Cardiac septum (tissue), 1 donor: ENCODE measurements at regions not wholly inside any gene's neighbourhood (a gene's known extent, or its start where the extent isn't known, plus 50 kb on each side); places are given as distances from the start of the nearest gene placed in this dataset.
"Not testable (repeated sequence)": the region's sequence is repeated elsewhere in the genome, so short reads cannot be mapped to it uniquely, and the experiment has no call there.

Source experiments
- DNase-seq: peaks from one replicate; pipeline ENCODE4 v3.0.0-alpha.2; 2020; ENCODE audit warnings: low spot score
- intact Hi-C: fragments of 100-400 bp; cut with DNase I; formaldehyde crosslinking; loops from one replicate; pipeline ENCODE4 v1.14.0; 2022
- donor health status: DM: no; HTN: no; CAD: no.

DNA sequence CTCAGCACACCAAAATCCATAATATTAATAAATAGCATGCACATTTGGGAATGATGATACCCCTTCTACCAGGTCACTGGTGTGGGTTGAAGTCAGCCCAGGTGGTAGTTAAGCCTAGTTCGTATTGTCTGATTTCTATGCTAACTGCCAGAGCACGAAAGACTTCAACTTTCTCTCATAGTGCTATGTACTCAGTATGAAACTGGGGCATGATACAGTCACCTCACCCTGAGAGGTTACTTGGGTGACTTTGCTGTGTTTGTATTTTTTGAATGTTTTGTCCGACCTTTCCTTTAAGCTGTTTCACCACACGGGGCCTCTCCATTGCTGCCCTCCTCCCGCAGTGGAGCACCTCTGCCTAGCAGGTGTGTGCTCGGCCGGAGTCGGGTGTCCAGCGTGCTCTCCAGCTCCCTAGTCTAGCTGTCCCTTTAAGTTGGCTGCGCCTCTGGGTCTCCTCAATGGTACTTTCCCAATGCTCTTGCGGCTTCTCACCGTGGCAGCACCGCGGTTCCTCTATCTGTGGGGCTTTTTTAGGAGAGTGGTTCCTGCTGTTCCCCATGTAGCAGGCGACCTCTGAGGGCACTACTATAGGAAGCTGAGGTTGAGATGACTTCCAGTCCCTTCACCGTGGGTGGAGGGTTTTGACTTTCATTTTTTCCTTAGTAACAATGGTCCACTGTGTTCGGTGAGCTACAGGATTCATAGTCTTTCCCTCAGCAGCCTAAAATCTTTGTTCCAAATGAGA, 524.0 kb upstream of the PFKP start:
- no peak for DNase-seq
- intact Hi-C loops = no loop called here

DNA sequence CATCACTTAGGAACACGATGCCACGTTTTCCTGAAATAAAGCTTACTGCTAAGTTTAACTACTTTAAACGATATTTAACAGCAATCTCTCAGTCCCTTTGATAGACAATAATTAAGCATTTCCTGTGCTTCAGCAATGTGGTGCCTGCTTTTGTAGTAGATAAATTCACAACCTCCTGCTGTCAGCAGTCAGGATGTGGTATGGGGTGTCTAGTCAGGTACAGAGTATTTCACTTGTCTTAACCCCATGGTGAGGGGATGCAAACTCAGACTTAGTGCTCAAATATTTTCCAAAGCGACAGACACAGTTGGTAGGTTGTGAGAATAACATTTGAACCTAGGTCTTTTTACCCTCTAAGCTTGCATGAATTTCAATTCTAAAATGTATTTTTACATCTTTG, 526.2 kb upstream of the PFKP start:
- intact Hi-C loops = no loop called here

DNA sequence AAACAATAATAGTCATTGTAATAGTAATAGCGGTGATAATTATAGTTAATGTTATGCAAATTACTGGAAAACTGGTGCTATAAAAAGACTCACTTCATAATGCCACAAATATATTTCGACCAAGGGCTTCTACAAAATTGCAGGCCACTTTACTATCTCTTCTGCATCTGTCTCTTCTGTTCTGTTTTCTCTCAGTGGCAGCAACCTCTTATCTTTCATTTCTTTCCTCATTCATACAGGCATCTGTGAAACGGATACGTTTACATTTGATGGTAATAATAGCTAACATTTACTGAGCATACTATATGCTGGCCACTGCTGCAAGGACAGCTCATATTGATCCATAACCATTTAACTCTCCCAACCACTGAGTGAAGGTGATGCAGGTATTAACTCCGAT, 537.4 kb upstream of the PFKP start:
- intact Hi-C loops = no loop called here

More for the DNA sequence above, 526.2 kb upstream of the PFKP start:
- no peak for DNase-seq

DNA sequence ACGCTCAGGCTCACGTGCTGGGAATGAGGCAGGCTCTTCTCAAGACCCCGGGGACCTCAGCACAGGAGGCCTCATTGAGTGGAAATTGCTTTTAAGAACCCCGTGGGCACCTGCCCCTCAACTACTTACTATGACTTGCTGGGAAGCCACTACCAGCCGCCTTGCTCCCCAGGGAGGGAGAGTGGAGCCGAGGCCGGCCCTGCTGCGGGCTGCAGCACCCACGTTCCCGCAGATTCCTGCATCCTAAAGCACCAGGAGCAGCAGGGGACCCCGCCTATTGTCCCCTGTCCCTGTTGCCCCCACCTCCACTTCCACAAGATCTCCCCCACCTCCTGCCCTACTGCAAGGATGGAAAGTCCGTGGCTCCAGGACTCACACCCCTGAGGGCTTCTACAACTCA, 541.6 kb upstream of the PFKP start:
- no peak for DNase-seq
- intact Hi-C loops = no loop called here

More for the DNA sequence above, 537.4 kb upstream of the PFKP start:
- no peak for DNase-seq

DNA sequence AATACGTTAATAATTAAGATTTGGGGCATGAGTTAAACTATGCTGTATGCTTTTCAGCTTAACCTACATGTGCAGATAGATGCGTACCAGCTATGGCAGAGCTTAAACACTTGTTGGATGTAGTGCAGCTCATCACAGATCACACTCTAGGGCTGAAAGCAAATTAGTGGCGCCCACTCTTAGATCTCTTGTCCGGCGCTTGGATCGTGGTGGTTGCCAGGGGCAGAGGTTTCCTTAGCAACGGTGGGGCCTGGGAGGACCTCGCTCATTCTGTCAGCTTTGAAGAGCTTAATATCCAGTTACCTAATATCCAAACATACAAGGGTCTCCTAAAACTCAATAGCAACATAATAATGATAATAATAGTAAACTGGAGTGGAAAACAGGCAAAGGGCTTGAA, 548.2 kb upstream of the PFKP start:
- DNase-seq = no peak
- intact Hi-C loops = no loop called here

DNA sequence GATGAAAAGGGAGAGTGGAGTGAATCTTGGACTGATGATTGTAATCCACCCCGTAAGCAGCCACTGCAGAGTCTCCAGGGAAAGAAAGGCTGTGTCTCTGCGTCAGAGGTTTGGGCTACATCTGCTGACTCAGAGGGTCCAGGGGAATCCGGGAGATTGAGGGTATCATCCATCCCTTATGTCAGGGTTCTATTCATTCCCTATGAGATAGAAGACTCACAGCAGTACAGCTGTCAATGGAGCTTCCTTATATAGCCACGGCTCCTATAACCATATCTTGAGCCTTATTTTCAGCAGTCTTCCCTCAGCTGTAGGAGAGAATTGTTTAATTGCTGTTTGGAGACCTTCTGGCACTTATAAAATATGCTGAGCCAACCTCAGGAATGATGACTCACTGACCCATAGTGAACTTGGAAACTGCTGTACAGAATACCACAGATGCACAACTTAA, 558.2 kb upstream of the PFKP start:
- intact Hi-C loops = no loop called here
- no peak for DNase-seq

DNA sequence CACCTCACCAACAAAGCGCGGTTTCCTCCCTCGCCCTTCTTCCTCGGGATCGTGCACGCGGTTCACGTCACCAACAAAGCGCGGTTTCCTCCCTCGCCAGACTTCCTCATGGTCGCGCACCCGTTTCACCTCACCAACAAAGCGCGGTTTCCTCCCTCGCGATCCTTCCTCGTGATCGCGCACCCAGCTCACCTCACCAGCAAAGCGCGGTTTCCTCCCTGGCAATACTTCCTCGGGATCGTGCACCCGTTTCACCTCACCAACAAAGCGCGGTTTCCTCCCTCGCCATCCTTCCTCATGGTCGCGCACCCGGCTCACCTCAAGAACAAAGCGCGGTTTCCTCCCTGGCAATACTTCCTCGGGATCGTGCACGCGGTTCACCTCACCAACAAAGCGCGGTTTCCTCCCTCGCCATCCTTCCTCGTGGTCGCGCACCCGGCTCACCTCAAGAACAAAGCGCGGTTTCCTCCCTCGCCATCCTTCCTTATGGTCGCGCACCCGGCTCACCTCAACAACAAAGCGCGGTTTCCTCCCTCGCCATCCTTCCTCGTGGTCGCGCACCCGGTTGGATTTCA, 565.9 kb upstream of the PFKP start:
- intact Hi-C loops, DNase-seq: not testable (repeated sequence)

DNA sequence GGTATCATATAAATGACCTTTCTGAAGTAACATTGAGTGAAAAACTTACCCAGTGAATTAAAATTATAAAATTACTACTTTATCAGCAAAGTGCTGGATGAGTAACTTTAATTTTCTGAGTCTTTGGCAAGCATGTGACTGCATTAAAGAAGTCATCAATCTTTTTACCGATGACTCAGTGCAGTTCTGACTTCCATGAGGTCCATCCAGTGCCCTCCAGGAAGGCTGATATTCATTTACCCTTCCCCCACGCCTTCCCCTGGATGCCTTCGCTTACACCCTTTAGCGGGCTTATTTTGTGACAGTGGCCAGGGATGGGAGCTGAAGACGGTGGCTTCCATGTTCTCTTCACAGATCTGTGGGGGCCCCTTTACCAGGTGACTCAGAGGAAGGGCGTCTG, 572.9 kb upstream of the PFKP start:
- intact Hi-C loops = no loop called here
- no peak for DNase-seq

DNA sequence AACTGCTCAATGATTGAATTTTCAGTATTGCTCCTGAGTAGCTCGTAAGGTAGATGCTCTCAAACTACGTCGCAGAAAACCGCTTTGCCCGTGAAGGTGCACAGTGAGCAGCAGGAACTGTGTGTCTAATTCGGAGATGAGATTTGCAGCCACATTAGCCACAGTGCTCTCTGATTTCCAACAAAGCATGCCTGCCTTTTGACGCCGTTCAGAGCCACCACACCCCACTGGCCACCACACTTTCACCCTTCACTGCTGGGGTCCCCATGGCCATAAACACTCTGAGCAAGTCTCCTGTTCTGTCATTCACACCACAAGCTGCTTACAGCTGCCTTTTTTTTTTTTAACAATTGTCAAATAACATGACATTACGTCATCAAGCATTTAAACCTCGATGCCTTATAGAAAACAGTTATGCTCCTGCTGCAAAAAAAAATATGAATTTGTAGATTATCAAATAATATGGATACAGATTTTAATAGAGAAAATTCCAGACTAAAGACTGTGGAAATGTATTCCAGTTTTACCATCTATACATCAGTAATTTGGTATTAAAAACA, 578.8 kb upstream of the PFKP start:
- intact Hi-C loops = no loop called here
- DNase-seq = no peak

DNA sequence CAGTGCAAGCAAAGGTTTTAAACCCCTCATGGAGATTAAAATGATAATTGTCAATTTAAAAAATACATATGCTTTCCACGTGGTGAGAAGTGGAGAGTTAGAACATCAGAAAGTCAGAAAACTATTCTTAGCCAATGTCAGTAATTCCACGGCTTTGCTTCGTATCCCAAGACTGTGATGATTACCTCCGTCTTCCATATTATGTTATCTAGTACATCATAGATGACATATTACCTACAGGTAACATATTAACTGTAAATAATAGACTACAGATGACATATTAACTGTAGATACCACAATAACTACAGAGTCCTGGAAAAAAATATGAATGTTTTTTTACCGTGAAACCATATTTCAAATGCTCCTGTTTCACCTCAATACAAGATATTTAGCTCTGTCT, 579.4 kb upstream of the PFKP start:
- intact Hi-C loops = no loop called here
- no peak for DNase-seq

DNA sequence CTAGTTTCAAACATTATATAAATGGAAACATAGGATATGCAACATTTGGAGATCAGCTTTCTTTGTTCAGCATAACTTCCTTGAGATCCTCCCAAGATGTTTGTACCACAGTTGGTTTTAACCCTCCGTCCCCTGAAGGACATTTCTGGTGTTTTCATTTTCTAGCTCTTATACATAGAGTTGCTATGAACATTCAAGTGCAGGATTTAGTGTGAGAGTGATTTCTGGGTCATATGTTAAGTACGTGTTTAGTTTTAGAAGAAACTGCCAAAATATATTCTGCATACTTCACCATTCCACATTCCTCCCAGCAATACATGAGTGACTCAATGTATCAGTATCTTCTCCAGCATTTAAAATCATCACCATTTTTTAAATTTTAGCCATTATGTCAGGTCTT, 588.7 kb upstream of the PFKP start:
- DNase-seq = no peak
- intact Hi-C loops = no loop called here

DNA sequence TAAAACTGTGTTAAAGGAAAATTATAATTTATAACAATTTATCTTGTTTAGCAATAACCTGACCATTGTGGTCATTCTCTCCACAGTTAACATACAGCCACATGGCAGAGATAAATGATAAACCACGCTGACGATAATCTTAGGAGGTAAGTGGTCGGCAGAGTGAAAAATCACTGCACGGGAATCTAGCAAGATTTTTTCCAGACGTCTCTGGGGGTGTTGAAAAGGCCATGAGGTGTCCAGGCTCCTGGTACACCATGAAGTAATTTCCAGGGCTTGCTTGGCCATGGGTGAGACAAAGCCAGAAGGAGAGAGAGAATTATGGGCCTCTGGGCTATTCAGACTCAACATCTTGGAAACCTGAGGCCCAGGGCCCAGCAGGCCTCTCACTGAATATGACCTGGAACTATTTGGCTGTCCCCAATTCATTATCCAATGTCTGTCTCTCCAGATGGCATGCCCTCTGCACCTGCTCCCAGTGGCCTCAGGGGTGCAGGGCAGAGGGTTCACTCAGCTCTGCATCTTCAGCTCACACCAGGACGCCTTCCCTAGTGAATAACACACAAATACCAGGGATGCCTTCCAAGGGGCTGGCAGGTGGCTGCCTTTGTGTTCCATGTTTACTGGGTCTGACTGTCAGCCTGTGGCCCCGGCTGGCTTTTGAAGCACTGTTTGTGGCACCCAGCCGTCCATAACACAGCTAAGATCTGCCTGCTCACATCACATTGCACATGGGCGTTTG, 590.4 kb upstream of the PFKP start:
- intact Hi-C loops = no loop called here
- DNase-seq = no peak

DNA sequence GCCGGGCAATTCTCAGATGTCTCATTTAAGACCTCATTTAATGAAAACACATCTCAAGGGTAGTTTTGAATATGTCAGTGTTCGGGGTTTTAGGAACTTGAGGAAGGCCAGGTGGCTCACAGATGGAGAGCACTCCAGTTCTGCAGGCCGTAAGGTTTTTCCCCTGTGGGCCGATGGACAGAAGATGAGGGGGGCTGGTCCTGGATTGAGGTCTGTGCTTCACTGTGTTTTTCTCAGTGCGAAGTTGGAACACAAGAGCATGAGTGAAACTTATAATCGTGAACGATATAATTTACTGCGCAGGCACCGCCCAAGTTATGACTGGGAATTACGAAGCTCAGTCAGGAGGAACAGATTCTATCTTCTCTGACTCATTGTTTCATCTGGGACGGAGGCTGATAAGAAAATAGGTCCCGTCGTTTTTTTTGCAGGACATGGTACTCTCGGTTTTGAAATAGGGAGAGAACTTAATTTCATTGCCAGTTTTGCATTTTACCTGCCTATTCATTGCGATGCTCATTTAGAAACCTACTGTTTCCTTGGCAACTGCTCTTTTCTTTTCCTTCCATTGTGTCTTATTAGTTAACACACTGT, 591.0 kb upstream of the PFKP start:
- no peak for DNase-seq
- intact Hi-C loops = no loop called here

DNA sequence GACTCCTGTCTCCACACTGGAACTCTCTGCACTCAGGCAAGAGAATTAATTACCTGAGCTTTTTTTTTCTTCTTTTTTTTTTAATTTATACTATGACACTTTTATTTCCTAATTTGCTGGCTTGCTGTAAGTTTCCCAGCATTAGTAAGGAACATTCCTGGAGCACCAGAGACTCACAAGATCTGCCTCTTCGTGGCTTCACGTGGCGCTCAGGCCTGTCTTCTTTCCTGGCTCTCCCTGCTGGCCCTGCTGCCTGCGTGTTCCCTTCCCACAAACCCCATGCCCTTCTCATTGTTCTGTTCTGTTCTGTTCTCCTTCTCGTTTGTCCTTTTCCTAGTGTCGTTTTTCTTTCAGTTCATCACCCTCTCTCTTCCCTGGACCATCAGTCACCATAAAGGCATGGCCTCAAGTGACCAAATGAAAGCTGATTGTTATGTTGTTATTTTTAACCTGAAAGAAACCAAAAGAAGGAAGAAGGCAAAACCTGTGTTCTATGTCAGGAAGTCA, 591.6 kb upstream of the PFKP start:
- DNase-seq = no peak
- intact Hi-C loops = no loop called here

DNA sequence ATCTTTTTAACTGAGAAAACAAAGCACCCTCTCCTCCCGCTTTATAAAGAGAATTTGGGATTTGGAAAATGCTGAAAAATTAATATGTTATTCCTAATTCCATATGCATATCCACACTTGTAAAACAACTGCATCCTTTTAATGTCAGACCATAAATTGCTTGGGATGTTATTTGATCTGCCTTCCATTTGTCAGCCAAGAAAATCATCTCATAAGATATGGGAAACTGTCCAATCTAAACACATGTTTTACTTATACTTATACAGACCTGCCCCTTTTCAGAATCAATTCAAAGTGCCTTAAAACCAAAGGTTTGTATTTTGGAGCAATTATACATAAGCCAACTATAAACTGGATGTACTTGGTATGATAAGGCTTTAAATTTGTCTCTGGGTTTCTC, 595.5 kb upstream of the PFKP start:
- DNase-seq = no peak
- intact Hi-C loops = no loop called here

DNA sequence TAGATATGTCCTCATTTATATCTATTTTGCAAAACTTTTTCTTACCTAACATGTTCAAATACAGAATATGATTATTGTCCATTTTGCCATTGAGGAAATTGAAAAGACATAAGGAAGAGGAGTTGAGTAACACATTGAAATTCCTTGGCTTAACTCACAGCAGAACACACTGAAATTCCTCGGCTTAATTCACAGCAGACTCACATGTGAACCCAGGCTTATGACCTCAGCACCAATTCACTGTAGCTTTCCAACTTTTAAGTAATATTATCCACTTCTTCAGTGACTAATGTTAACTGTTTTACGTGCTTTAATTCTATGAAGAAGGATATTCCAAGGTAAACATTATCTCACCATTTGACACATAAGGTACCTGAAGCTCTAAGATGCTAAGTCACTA, 597.5 kb upstream of the PFKP start:
- DNase-seq = no peak
- intact Hi-C loops = no loop called here

DNA sequence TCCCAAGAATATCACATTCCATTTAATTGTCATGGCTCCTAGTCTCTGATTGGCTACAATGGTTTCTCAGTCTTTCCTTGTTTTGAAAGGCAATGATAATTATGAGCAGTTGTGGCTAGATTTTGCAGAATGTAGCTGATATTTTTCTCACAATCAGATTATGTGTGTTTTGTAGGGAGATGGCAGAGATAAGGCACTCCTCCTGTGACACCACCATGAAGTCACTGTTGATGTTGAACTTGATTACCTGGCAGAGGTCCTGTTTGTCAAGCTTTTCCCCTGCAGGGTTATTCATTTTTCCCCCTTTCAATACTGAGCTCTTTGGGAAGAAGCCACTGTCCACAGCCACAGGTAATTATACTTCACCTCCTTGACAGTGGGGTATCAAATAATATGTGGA, 602.9 kb upstream of the PFKP start:
- DNase-seq = no peak
- intact Hi-C loops = no loop called here

DNA sequence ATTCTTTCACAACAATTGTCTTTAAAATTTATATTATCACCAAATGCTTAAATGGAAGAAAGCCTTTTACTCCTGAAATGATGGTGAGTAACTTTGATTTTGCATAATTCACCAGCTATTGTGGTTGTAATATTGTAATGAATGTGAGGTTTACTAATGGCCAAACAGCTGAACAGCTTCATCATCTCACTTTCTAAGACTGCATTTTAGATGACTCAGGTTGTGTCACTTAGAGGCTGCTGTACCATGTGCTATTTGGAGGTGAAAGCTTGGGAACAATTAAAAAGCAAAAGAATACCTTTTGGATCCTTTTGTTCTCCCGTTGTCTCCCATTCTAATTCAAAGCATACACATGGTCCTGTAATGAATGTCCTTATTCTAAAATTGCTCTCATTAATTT, 604.0 kb upstream of the PFKP start:
- intact Hi-C loops = no loop called here
- no peak for DNase-seq

DNA sequence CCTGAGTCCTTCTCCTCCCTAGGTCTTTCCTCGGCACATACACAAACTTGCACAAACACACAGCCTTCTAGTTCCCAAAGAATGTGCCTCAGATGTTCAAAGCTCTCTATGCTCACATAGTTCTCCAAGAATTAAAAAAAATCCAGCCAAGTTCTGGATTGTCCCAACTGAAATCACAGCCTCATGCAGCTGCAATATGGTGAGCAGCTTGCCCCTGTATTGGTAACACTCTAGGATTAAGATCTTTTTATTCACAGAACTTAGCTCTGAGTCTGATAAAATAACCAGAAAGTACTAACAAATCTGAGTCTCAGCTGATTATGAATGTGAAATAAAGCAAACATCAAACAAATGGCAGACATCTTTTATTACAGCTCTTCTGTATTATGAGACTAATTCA, 604.8 kb upstream of the PFKP start:
- intact Hi-C loops = no loop called here

DNA sequence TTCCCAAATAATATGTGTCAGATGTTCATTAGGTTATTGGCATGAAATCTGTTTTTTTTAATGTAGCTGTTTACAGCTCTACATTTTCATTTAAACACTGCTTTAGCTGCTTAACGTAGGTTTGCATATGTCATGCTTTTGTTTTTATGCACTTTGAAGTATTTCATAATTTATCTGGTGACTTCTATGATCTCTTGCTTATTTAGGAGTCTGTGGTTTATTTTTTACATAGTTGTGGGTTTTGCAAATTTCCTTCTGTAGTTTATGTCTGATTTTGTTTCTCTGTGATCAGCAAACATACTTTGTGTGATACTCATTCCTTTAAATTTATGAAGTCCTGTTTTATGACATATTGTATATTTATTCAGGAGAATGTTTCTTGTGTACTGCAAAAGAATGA, 606.5 kb upstream of the PFKP start:
- intact Hi-C loops = no loop called here
- no peak for DNase-seq

More for the DNA sequence above, 604.8 kb upstream of the PFKP start:
- DNase-seq = no peak
